Right renal cortex interstitium (tissue), 3 donors: ENCODE measurements at regions not wholly inside any gene's neighbourhood (a gene's known extent, or its start where the extent isn't known, plus 50 kb on each side); places are given as distances from the start of the nearest gene placed in this dataset.

Experiments used
- DNase-seq, 3 donors: peaks; one replicate each; pipeline ENCODE4 v3.0.0-alpha.2; 2013; ENCODE audit warnings: low read depth in 3 of 3, low spot score in 2 of 3

- no peak for DNase-seq
Measured at GRCh38 chr2:65866148-65866547, 433.7 kb upstream of the SPRED2 start.

- no peak for DNase-seq
Measured at GRCh38 chr2:65864619-65865018, 432.2 kb upstream of the SPRED2 start.

DNA sequence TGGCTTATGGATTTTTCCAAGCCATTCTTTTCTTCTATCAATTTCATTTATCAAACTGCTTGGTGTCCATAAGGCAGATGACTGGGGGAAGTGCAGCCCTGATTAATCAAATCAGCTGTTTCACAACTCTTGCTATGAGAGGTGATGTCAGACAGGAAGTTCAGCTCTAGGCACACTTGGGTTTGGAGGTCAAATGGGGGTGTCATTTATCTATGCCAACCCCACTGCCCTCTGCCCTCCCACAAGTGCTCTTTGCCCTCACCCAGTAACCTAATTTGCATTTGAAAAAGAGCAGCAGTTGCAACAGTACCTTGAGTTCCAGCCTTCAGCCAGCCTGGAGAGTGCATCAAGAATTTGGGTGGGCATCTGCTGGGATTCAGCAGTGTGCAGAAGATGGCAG is 431.3 kb upstream of the SPRED2 start:
- no peak for DNase-seq

DNA sequence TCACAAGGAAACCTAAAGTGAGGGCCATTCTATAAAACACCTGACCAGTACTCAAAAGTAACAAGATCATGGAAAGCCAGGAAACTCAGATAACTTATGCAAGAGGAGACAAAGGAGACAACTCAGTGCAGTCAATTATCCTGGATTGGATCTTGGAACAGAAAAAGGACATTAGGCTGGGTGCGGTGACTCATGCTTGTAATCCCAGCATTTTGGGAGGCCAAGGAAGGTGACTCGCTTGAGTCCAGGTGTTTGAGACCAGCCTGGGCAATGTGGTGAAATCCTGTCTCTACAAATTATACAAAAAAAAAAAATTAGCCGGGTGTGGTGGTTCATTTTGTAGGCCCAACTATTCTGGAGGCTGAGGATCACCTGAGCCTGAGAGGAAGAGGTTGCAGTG is 424.5 kb upstream of the SPRED2 start:
- no peak for DNase-seq

- DNase-seq = no peak
Measured at GRCh38 chr2:65856423-65856822, 424.0 kb upstream of the SPRED2 start.

DNA sequence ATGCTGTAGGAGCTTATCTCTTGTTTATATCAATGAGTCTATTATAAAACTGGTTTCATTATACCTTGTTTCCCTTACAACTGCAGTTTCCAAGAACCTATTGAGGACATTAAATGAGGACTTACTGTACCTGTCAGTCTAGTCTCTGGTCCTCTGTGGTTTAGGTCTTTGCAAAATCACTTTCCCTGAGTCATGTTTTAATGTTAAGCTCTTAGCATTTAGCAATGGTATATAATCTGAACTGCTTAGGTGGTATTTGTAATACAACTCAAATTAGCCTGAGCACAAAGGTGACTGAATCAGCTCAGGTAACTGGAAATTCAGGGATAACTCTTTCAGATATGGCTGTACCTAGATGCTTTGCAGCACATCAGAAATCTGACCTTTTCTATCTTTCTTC is 418.3 kb upstream of the SPRED2 start:
- DNase-seq = no peak

- no peak for DNase-seq
Measured at GRCh38 chr2:65846989-65847678, 414.7 kb upstream of the SPRED2 start.

GRCh38 chr2:65845442-65846182 is 413.2 kb upstream of the SPRED2 start:
- DNase-seq = no peak

GRCh38 chr2:65842104-65842503 is 409.7 kb upstream of the SPRED2 start:
- DNase-seq = no peak

GRCh38 chr2:65835975-65836549 is 403.7 kb upstream of the SPRED2 start:
- DNase-seq = no peak

DNA sequence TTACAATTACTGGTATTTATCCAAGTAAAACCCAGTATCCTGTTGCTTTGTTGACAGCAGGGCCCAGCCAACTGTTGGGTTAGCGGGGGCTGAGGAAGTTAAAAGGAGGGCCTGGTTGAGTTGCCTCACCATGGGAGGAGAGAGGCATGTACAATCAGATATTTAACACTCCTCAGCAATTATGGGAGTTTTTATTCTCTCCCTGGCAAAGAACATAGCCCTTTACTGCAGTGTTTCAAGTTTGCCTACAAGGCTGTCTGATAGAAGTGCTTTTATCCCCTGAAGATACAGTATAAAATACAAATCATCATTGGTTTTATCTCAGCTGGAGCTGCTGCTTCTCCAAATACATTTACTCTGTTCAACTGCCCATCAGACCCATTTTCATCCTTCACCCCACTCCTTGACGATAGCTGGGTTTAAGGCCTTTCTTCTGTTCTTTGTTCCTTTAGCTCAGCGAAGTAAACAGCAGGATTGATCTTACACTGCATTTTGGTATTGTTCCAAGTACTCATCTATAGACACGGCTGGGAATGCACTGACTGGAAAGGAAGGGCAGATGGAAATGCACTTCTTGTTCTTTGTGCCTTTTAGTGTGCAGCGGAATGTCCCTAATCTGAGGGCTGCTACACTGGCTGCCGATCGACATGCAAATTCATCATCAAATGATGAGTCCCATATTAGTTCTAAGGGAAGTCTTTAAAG is 402.5 kb upstream of the SPRED2 start:
- DNase-seq = no peak

DNA sequence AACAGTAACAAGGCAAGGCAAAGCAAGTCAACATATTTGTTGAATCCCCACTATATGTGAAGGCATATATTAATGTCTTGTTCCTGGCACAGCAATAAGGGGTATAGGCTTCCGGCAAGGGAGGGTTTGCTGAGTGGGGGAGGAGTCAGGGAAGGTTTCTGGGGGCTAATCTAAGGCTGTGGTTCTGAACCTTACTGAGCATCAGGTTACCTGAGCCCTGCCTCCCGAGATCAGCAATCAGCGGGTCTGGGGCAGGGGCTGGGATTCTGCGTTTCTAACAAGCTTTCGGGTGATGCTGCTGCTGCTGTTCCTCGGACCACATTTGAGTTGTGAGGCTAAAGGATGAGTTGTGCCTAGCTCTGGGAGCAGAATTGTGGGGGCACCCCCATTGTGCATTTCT is 401.7 kb upstream of the SPRED2 start:
- DNase-seq = no peak

- DNase-seq = no peak
Measured at GRCh38 chr2:65831509-65831908, 399.1 kb upstream of the SPRED2 start.

GRCh38 chr2:65826567-65826966 is 394.2 kb upstream of the SPRED2 start:
- no peak for DNase-seq

GRCh38 chr2:65823511-65823910 is 391.1 kb upstream of the SPRED2 start:
- DNase-seq = no peak

- DNase-seq = no peak
Measured at GRCh38 chr2:65820454-65820853, 388.1 kb upstream of the SPRED2 start.

DNA sequence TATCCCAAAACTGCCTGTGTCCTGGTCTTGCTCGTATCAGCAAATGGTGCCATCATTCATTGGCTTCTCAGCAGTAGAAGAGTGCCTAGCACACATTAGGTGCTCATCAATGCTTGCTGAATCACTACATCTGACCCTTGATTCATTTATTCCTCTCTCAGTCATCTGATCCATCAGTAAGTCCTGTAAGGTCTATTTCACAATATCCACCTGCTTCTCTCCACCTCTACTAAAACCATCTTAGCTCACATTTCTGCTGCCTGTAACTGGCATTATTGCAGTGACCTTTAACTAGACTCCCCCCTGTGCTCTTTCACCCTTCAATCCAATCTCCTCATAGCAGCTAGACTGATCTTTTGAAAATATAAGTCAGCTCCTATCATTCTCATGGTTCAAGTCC is 387.6 kb upstream of the SPRED2 start:
- no peak for DNase-seq

DNA sequence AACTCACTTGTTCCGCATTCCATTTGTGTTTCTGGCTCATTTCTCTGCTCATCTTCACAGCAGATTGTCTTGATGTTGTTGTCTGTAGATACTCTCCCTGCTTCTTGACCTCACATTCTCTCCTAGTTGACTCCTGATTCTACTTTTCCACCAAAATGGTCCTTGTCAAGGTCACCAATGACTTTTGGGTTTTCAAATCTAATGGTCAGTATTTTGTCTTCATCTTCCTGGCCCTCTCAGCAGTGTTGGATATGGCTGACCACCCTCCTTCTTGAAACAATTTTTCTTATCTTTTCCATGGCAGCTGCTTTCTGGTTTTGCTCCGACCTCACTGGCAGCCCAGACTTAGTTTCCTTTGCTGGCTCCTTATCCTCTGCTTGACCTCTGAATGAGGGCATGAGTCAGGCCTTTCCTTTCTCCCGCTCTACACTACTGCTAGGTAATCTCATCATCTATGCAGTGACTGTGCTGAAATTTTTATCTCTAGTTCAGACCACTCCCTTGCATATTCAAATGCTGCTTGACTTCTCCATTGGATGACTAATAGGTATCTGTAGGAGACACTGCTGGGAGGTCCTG is 386.6 kb upstream of the SPRED2 start:
- no peak for DNase-seq

GRCh38 chr2:65813631-65814173 is 381.3 kb upstream of the SPRED2 start:
- no peak for DNase-seq

DNA sequence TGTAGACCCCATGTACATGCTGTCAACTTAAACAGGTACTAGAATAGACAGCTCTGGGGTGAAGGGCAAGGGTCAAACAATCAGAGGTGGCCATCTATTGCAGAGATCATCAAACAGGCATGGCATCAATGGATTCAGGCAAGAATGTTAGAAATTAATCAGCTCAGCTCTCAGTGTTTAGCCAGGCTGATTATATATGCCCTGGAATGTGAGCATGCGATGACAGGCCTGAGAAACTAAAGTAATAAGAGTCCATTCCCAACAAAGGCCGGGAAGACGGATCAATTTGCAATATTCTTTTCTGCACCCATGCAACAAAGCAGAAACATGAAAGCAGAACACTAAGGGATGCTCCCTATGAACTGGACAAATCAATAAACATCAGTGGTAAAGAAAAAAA is 380.5 kb upstream of the SPRED2 start:
- DNase-seq = no peak

- no peak for DNase-seq
Measured at GRCh38 chr2:65807942-65808341, 375.5 kb upstream of the SPRED2 start.
